Mucosa of descending colon (tissue), 3 donors: ENCODE measurements at regions not wholly inside any gene's neighbourhood (a gene's known extent, or its start where the extent isn't known, plus 50 kb on each side); places are given as distances from the start of the nearest gene placed in this dataset.
"Not testable (repeated sequence)": the region's sequence is repeated elsewhere in the genome, so short reads cannot be mapped to it uniquely, and the experiment has no call there.

ENCODE experiments used
- ATAC-seq: fragments of 200-7000 bp; cut with Tn5 transposase; one replicate; pipeline ENCODE4 v1.9.1; 2020; ENCODE audit warnings: mild to moderate bottlenecking, moderate library complexity
- DNase-seq, 3 donors: peaks; one replicate each; pipeline ENCODE4 v3.0.0-alpha.2; 2020
- H3K36me3 ChIP-seq: fragments of 200-600 bp; one replicate; pipeline ENCODE4 v1.8.0; 2021; ENCODE audit warnings: low read depth, mild to moderate bottlenecking
- H3K4me1 ChIP-seq: fragments of 200-600 bp; one replicate; pipeline ENCODE4 v1.8.0; 2021; ENCODE audit warnings: low read depth, mild to moderate bottlenecking
- H3K4me3 ChIP-seq: fragments of 200-600 bp; one replicate; pipeline ENCODE4 v1.8.0; 2021; ENCODE audit warnings: mild to moderate bottlenecking
- H3K9me3 ChIP-seq: fragments of 200-600 bp; one replicate; pipeline ENCODE4 v1.8.0; 2021; ENCODE audit warnings: mild to moderate bottlenecking
- CTCF ChIP-seq: fragments of 200-600 bp; IDR thresholded peaks from one replicate; pipeline ENCODE4 v1.8.0; 2022; ENCODE audit warnings: antibody characterized with exemption, mild to moderate bottlenecking
- intact Hi-C, 2 donors: fragments of 100-400 bp; cut with DNase I in 1 of 2; cut with micrococcal nuclease in 1 of 2; formaldehyde crosslinking; loops; one replicate each; pipeline versions ENCODE4 v1.11.0 to v1.11.1; 2022; cut with DNase I, micrococcal nuclease
- donor health status: DM: no; HTN: no; CAD: no; lungs with moderate emphysema.
- donor health status: DM: no; HTN: no; CAD: no.
- donor health status: DM: no; HTN: yes; CAD: no.

GRCh38 chr1:188729039-188729438, 1748.6 kb downstream of the BRINP3 start:
- intact Hi-C loops: no loop called here

GRCh38 chr1:188735567-188735966, 1742.1 kb downstream of the BRINP3 start:
- DNase-seq (no peak), ATAC-seq (no peak)
- Histone ChIP-seq H3K4me1 (no peaks in the 10 kb centered on the region), H3K9me3 (peaks cover 2% of the 10 kb centered on the region), H3K36me3 (no peaks in the 10 kb centered on the region), H3K4me3 (no peak overlapping the region)
- intact Hi-C loops: no loop called here
- no peak for TF ChIP-seq CTCF

More at GRCh38 chr1:188729039-188729438, 1748.6 kb downstream of the BRINP3 start:
- Histone ChIP-seq H3K4me3 (no peak overlapping the region), H3K36me3 (no peaks in the 10 kb centered on the region), H3K4me1 (no peaks in the 10 kb centered on the region), H3K9me3 (peaks cover 2% of the 10 kb centered on the region)
- ATAC-seq: no peak
- DNase-seq: no peak
- TF ChIP-seq CTCF: no peak

GRCh38 chr1:188749275-188749674, 1728.4 kb downstream of the BRINP3 start:
- ATAC-seq, H3K4me3 ChIP-seq, H3K36me3 ChIP-seq, intact Hi-C loops, H3K4me1 ChIP-seq, H3K9me3 ChIP-seq, DNase-seq: not testable (repeated sequence)

- DNase-seq, ATAC-seq, H3K9me3 ChIP-seq, intact Hi-C loops, H3K4me3 ChIP-seq, H3K36me3 ChIP-seq, H3K4me1 ChIP-seq: not testable (repeated sequence)
These were observed 1725.6 kb downstream of the BRINP3 start for GRCh38 chr1:188752027-188752426.

- H3K9me3 ChIP-seq, intact Hi-C loops, DNase-seq, ATAC-seq, H3K36me3 ChIP-seq, H3K4me3 ChIP-seq, H3K4me1 ChIP-seq: not testable (repeated sequence)
These were observed 1719.9 kb downstream of the BRINP3 start for GRCh38 chr1:188757747-188758146.

GRCh38 chr1:188761226-188761625, 1716.4 kb downstream of the BRINP3 start:
- no peak for DNase-seq
- intact Hi-C loops: no loop called here

GRCh38 chr1:188762166-188762743, 1715.4 kb downstream of the BRINP3 start:
- DNase-seq (no peak), ATAC-seq (no peak)
- no peaks in the 10 kb centered on the region for H3K9me3 ChIP-seq
- H3K4me1 ChIP-seq: no peaks in the 10 kb centered on the region
- intact Hi-C loops: no loop called here
- H3K4me3 ChIP-seq: no peak overlapping the region
- no peak for TF ChIP-seq CTCF
- no peaks in the 10 kb centered on the region for H3K36me3 ChIP-seq

More at GRCh38 chr1:188761226-188761625, 1716.4 kb downstream of the BRINP3 start:
- ATAC-seq: no peak
- H3K36me3 ChIP-seq: no peaks in the 10 kb centered on the region
- TF ChIP-seq CTCF: no peak
- H3K4me3 ChIP-seq: no peak overlapping the region
- no peaks in the 10 kb centered on the region for H3K9me3 ChIP-seq
- H3K4me1 ChIP-seq: no peaks in the 10 kb centered on the region
